ENCODE measurements at regions not wholly inside any gene's neighbourhood (a gene's known extent, or its start where the extent isn't known, plus 50 kb on each side); places are given as distances from the start of the nearest gene placed in this dataset.
"Not testable (repeated sequence)": the region's sequence is repeated elsewhere in the genome, so short reads cannot be mapped to it uniquely, and the experiment has no call there.

- no peak for DNase-seq
These were observed 658.7 kb downstream of the JRKL start for GRCh38 chr11:97048481-97048880.

- DNase-seq = no peak
These were observed 670.4 kb downstream of the JRKL start for GRCh38 chr11:97060184-97060583.

GRCh38 chr11:97069160-97069559, 679.3 kb downstream of the JRKL start:
- no peak for DNase-seq

GRCh38 chr11:97072420-97072819, 682.6 kb downstream of the JRKL start:
- DNase-seq = no peak

GRCh38 chr11:97076666-97077065, 686.9 kb downstream of the JRKL start:
- not testable (repeated sequence) for DNase-seq

GRCh38 chr11:97078443-97078842, 688.6 kb downstream of the JRKL start:
- DNase-seq = no peak

- DNase-seq = no peak
These were observed 689.4 kb downstream of the JRKL start for GRCh38 chr11:97079244-97079643.

- no peak for DNase-seq
These were observed 697.6 kb downstream of the JRKL start for GRCh38 chr11:97087419-97087818.

- DNase-seq = no peak
These were observed 703.0 kb downstream of the JRKL start for GRCh38 chr11:97092823-97093222.

GRCh38 chr11:97102180-97102579, 712.4 kb downstream of the JRKL start:
- not testable (repeated sequence) for DNase-seq

GRCh38 chr11:97107604-97108003, 717.8 kb downstream of the JRKL start:
- DNase-seq = no peak

GRCh38 chr11:97109078-97109477, 719.3 kb downstream of the JRKL start:
- no peak for DNase-seq

GRCh38 chr11:97110376-97110775, 720.6 kb downstream of the JRKL start:
- DNase-seq = no peak

GRCh38 chr11:97111559-97111958, 721.7 kb downstream of the JRKL start:
- no peak for DNase-seq

- DNase-seq = no peak
These were observed 728.9 kb downstream of the JRKL start for GRCh38 chr11:97118614-97119200.

GRCh38 chr11:97123237-97123636, 733.4 kb downstream of the JRKL start:
- DNase-seq = no peak

- no peak for DNase-seq
These were observed 746.3 kb downstream of the JRKL start for GRCh38 chr11:97136067-97136466.

- no peak for DNase-seq
These were observed 751.2 kb downstream of the JRKL start for GRCh38 chr11:97140885-97141494.

GRCh38 chr11:97143463-97143862, 753.6 kb downstream of the JRKL start:
- DNase-seq = no peak

- DNase-seq = no peak
These were observed 759.9 kb downstream of the JRKL start for GRCh38 chr11:97149741-97150140.

- no peak for DNase-seq
These were observed 767.5 kb downstream of the JRKL start for GRCh38 chr11:97157221-97157740.

GRCh38 chr11:97158243-97158642, 768.4 kb downstream of the JRKL start:
- no peak for DNase-seq

GRCh38 chr11:97163631-97164191, 773.9 kb downstream of the JRKL start:
- DNase-seq = no peak
